Nephron (organoid): ENCODE measurements at regions not wholly inside any gene's neighbourhood (a gene's known extent, or its start where the extent isn't known, plus 50 kb on each side); places are given as distances from the start of the nearest gene placed in this dataset.

Experiments
- H3K27ac Mint-ChIP-seq, 3 experiments: 2 replicates each; pipeline ENCODE4 v1.8.0; 2020; ENCODE audit warnings: mixed read lengths in 3 of 3, mild to moderate bottlenecking in 2 of 3, moderate library complexity in 1 of 3
- H3K27me3 Mint-ChIP-seq: 2 replicates; pipeline ENCODE4 v1.8.0; 2021; ENCODE audit warnings: low read depth, mild to moderate bottlenecking, moderate library complexity, mixed read lengths
- H3K36me3 Mint-ChIP-seq: 2 replicates; pipeline ENCODE4 v1.8.0; 2020; ENCODE audit warnings: low read depth, mixed read lengths
- H3K4me1 Mint-ChIP-seq: 2 replicates; pipeline ENCODE4 v1.8.0; 2020; ENCODE audit warnings: mixed read lengths
- H3K4me3 Mint-ChIP-seq, 3 experiments: 2 replicates each; pipeline ENCODE4 v1.8.0; 2020; ENCODE audit warnings: mild to moderate bottlenecking in 3 of 3, mixed read lengths in 3 of 3, moderate library complexity in 2 of 3
- H3K9me3 Mint-ChIP-seq: 2 replicates; pipeline ENCODE4 v1.8.0; 2020; ENCODE audit warnings: mixed read lengths
- CTCF ChIP-seq, 3 experiments: fragments of 200-600 bp; sonication (generic); IDR thresholded peaks; one replicate each; pipeline ENCODE4 v1.5.0; 2021; ENCODE audit warnings: antibody characterized with exemption in 3 of 3; ENCODE audit not compliant: unreplicated experiment in 3 of 3

GRCh38 chr9:117907420-117907819 is 203.2 kb downstream of the TLR4 start:
- TF ChIP-seq CTCF (IDR thresholded peaks at IDR 0.05; ENCODE audit: unreplicated experiment in 3 of 3): no peak
- H3K36me3 Mint-ChIP-seq: peaks cover 18% of the 10 kb centered on the region
- H3K27ac Mint-ChIP-seq: no peak overlapping the region
- H3K4me3 Mint-ChIP-seq: no peak overlapping the region
- no peaks in the 10 kb centered on the region for H3K4me1 Mint-ChIP-seq
- peaks cover 20% of the 10 kb centered on the region for H3K9me3 Mint-ChIP-seq
- H3K27me3 Mint-ChIP-seq: no peaks in the 10 kb centered on the region

DNA sequence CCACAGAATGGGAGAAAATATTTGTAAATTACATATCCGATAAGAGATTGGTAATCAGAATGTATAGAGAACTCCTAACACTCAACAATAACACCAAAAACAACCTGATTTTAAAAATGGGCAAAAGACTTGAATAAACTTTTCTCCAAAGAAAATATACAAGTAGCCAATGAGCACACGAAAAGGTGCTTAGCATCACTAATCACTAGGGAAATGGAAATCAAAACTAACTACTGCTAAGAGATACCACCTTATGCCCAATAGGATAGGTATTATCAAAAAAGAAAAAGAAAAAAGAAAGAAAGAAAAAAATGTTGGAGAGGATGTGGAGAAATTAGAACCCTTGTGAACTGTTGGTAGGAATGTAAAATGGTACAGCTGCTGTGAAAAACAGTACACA is 212.1 kb downstream of the TLR4 start:
- no peak overlapping the region for H3K27ac Mint-ChIP-seq
- TF ChIP-seq CTCF (IDR thresholded peaks at IDR 0.05; ENCODE audit: unreplicated experiment in 3 of 3): no peak
- no peaks in the 10 kb centered on the region for H3K27me3 Mint-ChIP-seq
- no peak overlapping the region for H3K4me3 Mint-ChIP-seq
- H3K4me1 Mint-ChIP-seq: no peaks in the 10 kb centered on the region
- H3K36me3 Mint-ChIP-seq: peaks cover 4% of the 10 kb centered on the region
- H3K9me3 Mint-ChIP-seq: peaks cover 7% of the 10 kb centered on the region

DNA sequence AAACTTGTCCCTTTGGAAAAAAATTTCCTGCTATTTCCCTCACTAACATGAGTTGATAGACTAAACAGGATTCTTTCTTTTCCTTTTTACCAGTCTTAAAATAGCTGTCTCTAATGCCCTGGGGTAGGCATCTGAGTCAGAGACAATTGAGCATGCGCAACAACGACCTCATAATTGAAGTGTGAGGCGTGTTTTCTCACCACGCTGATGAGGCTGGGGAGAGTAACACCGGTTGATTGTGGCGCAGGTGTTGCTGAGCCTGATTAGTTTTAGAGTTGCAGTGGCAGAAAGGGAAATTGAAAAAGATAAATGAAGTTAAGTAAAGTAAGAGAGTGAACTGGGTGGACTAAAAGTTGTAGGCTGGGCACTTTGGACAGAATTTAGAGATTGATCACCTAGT is 213.7 kb downstream of the TLR4 start:
- Mint-ChIP-seq H3K4me1 (no peaks in the 10 kb centered on the region), H3K27me3 (no peaks in the 10 kb centered on the region), H3K4me3 (no peak overlapping the region), H3K9me3 (no peaks in the 10 kb centered on the region), H3K36me3 (no peaks in the 10 kb centered on the region), H3K27ac (no peak overlapping the region)
- no peak for TF ChIP-seq CTCF (IDR thresholded peaks at IDR 0.05; ENCODE audit: unreplicated experiment in 3 of 3)

DNA sequence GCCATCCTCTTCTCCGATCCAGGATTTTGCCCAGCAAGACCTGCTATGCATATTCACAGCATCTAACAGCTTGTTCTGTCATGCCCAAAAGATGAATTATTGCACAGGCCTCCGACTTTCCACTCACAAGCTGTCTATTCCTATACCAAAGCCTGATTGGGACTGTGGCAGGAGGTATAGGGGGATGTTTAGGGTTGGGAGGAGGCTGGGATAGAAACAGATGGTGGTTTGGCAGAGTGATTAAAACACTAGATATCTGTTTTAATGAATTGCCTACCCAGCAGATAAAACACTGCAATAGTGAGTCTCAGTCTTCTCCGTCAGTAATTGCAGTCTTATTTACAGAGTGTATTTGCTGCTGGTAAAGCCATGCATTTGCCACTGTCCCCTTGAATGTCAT is 215.3 kb downstream of the TLR4 start:
- H3K9me3 Mint-ChIP-seq: no peaks in the 10 kb centered on the region
- no peak overlapping the region for H3K4me3 Mint-ChIP-seq
- H3K27ac Mint-ChIP-seq: no peak overlapping the region

DNA sequence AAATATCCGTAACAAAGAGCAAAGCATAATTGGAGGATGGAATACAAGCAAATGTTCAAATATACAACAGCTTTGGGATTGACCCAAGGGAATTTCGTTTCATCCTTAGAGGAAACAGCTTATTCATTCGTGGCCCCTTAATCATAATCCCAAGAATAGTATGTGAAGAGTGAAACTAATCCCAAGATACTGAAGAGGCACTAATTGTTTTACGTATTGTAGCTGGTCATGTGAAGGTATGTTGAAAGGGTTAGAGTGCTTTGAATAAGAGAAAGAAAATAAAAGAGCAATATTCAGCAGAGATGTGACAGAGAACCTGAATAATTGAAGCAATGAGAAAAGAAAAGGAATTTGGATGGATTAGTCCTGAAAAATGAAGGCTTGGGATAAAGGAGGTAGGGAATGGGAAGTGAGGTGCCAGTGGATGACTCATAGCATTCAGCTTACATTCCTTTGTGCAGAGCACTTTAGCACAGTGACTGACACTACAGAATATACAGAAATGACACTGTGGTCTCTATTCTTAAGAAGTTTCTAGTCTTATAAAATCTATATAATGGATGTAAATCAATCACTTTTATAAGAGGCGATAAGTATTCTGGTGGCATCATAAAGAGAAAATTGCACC is 221.9 kb downstream of the TLR4 start:
- Mint-ChIP-seq H3K27me3 (no peaks in the 10 kb centered on the region), H3K27ac (no peak overlapping the region), H3K36me3 (no peaks in the 10 kb centered on the region), H3K9me3 (no peaks in the 10 kb centered on the region), H3K4me3 (no peak overlapping the region), H3K4me1 (no peaks in the 10 kb centered on the region)
- TF ChIP-seq CTCF (IDR thresholded peaks at IDR 0.05; ENCODE audit: unreplicated experiment in 3 of 3): no peak

More for the DNA sequence above, 215.3 kb downstream of the TLR4 start:
- no peak for TF ChIP-seq CTCF (IDR thresholded peaks at IDR 0.05; ENCODE audit: unreplicated experiment in 3 of 3)
- Mint-ChIP-seq H3K4me1 (no peaks in the 10 kb centered on the region), H3K36me3 (no peaks in the 10 kb centered on the region), H3K27me3 (no peaks in the 10 kb centered on the region)

GRCh38 chr9:117927354-117927753 is 223.2 kb downstream of the TLR4 start:
- Mint-ChIP-seq H3K9me3 (no peaks in the 10 kb centered on the region), H3K36me3 (no peaks in the 10 kb centered on the region), H3K27ac (no peak overlapping the region), H3K27me3 (no peaks in the 10 kb centered on the region), H3K4me3 (no peak overlapping the region), H3K4me1 (no peaks in the 10 kb centered on the region)
- no peak for TF ChIP-seq CTCF (IDR thresholded peaks at IDR 0.05; ENCODE audit: unreplicated experiment in 3 of 3)
